ENCODE measurements at regions not wholly inside any gene's neighbourhood (a gene's known extent, or its start where the extent isn't known, plus 50 kb on each side); places are given as distances from the start of the nearest gene placed in this dataset.

DNA sequence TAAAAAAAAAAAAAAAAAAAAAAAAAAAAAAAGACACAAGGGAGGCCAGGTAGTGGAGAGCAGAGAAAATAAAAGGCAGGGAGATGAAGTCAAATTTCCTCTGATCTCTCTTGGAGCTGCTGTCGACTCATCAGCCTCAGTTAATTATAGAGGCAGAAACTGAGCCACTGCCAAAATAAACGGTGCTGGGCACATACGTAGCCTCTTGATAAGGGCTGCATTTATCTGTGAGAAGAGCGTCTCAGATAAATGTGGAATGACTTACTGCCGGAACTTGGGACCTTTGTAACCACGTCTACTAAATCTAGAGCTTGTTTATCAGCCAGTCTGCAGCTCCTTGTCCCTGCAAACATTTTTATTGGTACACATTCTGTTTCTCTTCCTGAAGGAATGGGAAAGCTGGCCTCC is 162.3 kb downstream of the BAMBI start (continued):
- TF ChIP-seq CBFA2T2 (conservative IDR thresholded peaks at IDR 0.05) (peak; percentile 95), KDM1A (IDR thresholded peaks at IDR 0.05) (peak; percentile 92 to 96), KLF10 (CRISPR knock-in tag; IDR thresholded peaks at IDR 0.05) (no peak), ZNF445 (CRISPR knock-in tag; IDR thresholded peaks at IDR 0.05; ENCODE audit: low read depth) (0 out of 2 replicates have a peak, but pooled peaks have one; percentile 5), MAFF (IDR thresholded peaks at IDR 0.05; ENCODE audit: low read length) (no peak), ZNF263 (CRISPR knock-in tag; IDR thresholded peaks at IDR 0.05; ENCODE audit: borderline replicate concordance) (no peak), MTA2 (IDR thresholded peaks at IDR 0.05; ENCODE audit: low read depth) (peak; percentile 86), PHF21A (IDR thresholded peaks at IDR 0.05; ENCODE audit: borderline replicate concordance, low read depth) (peak; percentile 63; the same call in 1 of the 2 replicates), CBX8 (IDR thresholded peaks at IDR 0.05; ENCODE audit: borderline replicate concordance, extremely low read depth, low read depth, low read length, poor library complexity, severe bottlenecking) (no peak), PHF20 (IDR thresholded peaks at IDR 0.05; ENCODE audit: partially characterized antibody) (no peak), HMG20B (CRISPR knock-in tag; IDR thresholded peaks at IDR 0.05) (no peak), U2AF1 (optimal IDR thresholded peaks at IDR 0.05; ENCODE audit: low read depth, low read length) (no peak), SIN3B (IDR thresholded peaks at IDR 0.05; ENCODE audit: low read depth) (no peak), TEAD1 (CRISPR knock-in tag; IDR thresholded peaks at IDR 0.05) (peak; percentile 33 to 60; a peak in 2 of 4 replicates), DMBX1 (CRISPR knock-in tag; IDR thresholded peaks at IDR 0.05; ENCODE audit: borderline replicate concordance) (peak; percentile 59; the same call in 1 of the 2 replicates)
- TF ChIP-seq, protein P1, sequence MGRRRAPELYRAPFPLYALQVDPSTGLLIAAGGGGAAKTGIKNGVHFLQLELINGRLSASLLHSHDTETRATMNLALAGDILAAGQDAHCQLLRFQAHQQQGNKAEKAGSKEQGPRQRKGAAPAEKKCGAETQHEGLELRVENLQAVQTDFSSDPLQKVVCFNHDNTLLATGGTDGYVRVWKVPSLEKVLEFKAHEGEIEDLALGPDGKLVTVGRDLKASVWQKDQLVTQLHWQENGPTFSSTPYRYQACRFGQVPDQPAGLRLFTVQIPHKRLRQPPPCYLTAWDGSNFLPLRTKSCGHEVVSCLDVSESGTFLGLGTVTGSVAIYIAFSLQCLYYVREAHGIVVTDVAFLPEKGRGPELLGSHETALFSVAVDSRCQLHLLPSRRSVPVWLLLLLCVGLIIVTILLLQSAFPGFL (CRISPR knock-in tag; IDR thresholded peaks at IDR 0.05), result no peak
- TF ChIP-seq, protein P2, sequence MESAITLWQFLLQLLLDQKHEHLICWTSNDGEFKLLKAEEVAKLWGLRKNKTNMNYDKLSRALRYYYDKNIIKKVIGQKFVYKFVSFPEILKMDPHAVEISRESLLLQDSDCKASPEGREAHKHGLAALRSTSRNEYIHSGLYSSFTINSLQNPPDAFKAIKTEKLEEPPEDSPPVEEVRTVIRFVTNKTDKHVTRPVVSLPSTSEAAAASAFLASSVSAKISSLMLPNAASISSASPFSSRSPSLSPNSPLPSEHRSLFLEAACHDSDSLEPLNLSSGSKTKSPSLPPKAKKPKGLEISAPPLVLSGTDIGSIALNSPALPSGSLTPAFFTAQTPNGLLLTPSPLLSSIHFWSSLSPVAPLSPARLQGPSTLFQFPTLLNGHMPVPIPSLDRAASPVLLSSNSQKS (CRISPR knock-in tag; IDR thresholded peaks at IDR 0.05), result no peak
- TF ChIP-seq, protein P3, sequence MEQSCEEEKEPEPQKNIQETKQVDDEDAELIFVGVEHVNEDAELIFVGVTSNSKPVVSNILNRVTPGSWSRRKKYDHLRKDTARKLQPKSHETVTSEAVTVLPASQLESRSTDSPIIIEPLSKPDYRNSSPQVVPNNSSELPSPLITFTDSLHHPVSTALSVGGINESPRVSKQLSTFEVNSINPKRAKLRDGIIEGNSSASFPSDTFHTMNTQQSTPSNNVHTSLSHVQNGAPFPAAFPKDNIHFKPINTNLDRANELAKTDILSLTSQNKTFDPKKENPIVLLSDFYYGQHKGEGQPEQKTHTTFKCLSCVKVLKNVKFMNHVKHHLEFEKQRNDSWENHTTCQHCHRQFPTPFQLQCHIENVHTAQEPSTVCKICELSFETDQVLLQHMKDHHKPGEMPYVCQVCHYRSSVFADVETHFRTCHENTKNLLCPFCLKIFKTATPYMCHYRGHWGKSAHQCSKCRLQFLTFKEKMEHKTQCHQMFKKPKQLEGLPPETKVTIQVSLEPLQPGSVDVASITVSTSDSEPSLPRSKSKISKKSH (CRISPR knock-in tag; IDR thresholded peaks at IDR 0.05), result no peak
- TF ChIP-seq, protein P4, sequence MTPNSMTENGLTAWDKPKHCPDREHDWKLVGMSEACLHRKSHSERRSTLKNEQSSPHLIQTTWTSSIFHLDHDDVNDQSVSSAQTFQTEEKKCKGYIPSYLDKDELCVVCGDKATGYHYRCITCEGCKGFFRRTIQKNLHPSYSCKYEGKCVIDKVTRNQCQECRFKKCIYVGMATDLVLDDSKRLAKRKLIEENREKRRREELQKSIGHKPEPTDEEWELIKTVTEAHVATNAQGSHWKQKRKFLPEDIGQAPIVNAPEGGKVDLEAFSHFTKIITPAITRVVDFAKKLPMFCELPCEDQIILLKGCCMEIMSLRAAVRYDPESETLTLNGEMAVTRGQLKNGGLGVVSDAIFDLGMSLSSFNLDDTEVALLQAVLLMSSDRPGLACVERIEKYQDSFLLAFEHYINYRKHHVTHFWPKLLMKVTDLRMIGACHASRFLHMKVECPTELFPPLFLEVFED (CRISPR knock-in tag; conservative IDR thresholded peaks at IDR 0.05), result no peak
- TF ChIP-seq, protein P5, sequence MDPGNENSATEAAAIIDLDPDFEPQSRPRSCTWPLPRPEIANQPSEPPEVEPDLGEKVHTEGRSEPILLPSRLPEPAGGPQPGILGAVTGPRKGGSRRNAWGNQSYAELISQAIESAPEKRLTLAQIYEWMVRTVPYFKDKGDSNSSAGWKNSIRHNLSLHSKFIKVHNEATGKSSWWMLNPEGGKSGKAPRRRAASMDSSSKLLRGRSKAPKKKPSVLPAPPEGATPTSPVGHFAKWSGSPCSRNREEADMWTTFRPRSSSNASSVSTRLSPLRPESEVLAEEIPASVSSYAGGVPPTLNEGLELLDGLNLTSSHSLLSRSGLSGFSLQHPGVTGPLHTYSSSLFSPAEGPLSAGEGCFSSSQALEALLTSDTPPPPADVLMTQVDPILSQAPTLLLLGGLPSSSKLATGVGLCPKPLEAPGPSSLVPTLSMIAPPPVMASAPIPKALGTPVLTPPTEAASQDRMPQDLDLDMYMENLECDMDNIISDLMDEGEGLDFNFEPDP (CRISPR knock-in tag; IDR thresholded peaks at IDR 0.05), result no peak
- TF ChIP-seq, protein P6, sequence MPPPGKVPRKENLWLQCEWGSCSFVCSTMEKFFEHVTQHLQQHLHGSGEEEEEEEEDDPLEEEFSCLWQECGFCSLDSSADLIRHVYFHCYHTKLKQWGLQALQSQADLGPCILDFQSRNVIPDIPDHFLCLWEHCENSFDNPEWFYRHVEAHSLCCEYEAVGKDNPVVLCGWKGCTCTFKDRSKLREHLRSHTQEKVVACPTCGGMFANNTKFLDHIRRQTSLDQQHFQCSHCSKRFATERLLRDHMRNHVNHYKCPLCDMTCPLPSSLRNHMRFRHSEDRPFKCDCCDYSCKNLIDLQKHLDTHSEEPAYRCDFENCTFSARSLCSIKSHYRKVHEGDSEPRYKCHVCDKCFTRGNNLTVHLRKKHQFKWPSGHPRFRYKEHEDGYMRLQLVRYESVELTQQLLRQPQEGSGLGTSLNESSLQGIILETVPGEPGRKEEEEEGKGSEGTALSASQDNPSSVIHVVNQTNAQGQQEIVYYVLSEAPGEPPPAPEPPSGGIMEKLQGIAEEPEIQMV (tag; conservative IDR thresholded peaks at IDR 0.05; ENCODE audit: low read depth), result no peak
